ENCODE measurements at regions not wholly inside any gene's neighbourhood (a gene's known extent, or its start where the extent isn't known, plus 50 kb on each side); places are given as distances from the start of the nearest gene placed in this dataset.
A peak's percentile ranks its signal among the peaks of the same experiment; 100 is the strongest.

GRCh38 chrX:39757971-39758370 is 339.8 kb downstream of the BCOR start:
- peak; percentile 67 for DNase-seq (ENCODE audit: low read depth, low spot score)

GRCh38 chrX:39758791-39759525 is 338.8 kb downstream of the BCOR start:
- no peak for DNase-seq (ENCODE audit: low read depth, low spot score)

GRCh38 chrX:39759526-39760224 is 338.1 kb downstream of the BCOR start:
- DNase-seq (ENCODE audit: low read depth, low spot score): peak; percentile 89

- DNase-seq (ENCODE audit: low read depth, low spot score): no peak
Observed at GRCh38 chrX:39760930-39761329, 336.8 kb downstream of the BCOR start.

GRCh38 chrX:39762266-39762841 is 335.4 kb downstream of the BCOR start:
- no peak for DNase-seq (ENCODE audit: low read depth, low spot score)

GRCh38 chrX:39764441-39764914 is 333.3 kb downstream of the BCOR start:
- peak; percentile 93 for DNase-seq (ENCODE audit: low read depth, low spot score)

- DNase-seq (ENCODE audit: low read depth, low spot score): no peak
Observed at GRCh38 chrX:39765327-39765726, 332.4 kb downstream of the BCOR start.

- DNase-seq (ENCODE audit: low read depth, low spot score): peak; percentile 72
Observed at GRCh38 chrX:39766085-39766726, 331.6 kb downstream of the BCOR start.

GRCh38 chrX:39766855-39767254 is 330.9 kb downstream of the BCOR start:
- DNase-seq (ENCODE audit: low read depth, low spot score): no peak

- DNase-seq (ENCODE audit: low read depth, low spot score): no peak
Observed at GRCh38 chrX:39767446-39767845, 330.3 kb downstream of the BCOR start.

- DNase-seq (ENCODE audit: low read depth, low spot score): no peak
Observed at GRCh38 chrX:39769748-39770147, 328.0 kb downstream of the BCOR start.

GRCh38 chrX:39771089-39771488 is 326.7 kb downstream of the BCOR start:
- DNase-seq (ENCODE audit: low read depth, low spot score): no peak

GRCh38 chrX:39772057-39772832 is 325.5 kb downstream of the BCOR start:
- peak; percentile 91 for DNase-seq (ENCODE audit: low read depth, low spot score)

GRCh38 chrX:39773150-39773549 is 324.6 kb downstream of the BCOR start:
- DNase-seq (ENCODE audit: low read depth, low spot score): no peak

- no peak for DNase-seq (ENCODE audit: low read depth, low spot score)
Observed at GRCh38 chrX:39773923-39774773, 323.6 kb downstream of the BCOR start.

- no peak for DNase-seq (ENCODE audit: low read depth, low spot score)
Observed at GRCh38 chrX:39774774-39775328, 322.9 kb downstream of the BCOR start.

- no peak for DNase-seq (ENCODE audit: low read depth, low spot score)
Observed at GRCh38 chrX:39777623-39778025, 320.1 kb downstream of the BCOR start.

GRCh38 chrX:39779952-39780783 is 317.6 kb downstream of the BCOR start:
- peak; percentile 78 for DNase-seq (ENCODE audit: low read depth, low spot score)

GRCh38 chrX:39782276-39782675 is 315.5 kb downstream of the BCOR start:
- DNase-seq (ENCODE audit: low read depth, low spot score): peak; percentile 58

Measured in ELF-1 (cell line).